B cell (primary cell): ENCODE measurements at regions not wholly inside any gene's neighbourhood (a gene's known extent, or its start where the extent isn't known, plus 50 kb on each side); places are given as distances from the start of the nearest gene placed in this dataset.

ENCODE experiments used
- ATAC-seq: fragments of 200-7000 bp; cut with Tn5 transposase; one replicate; pipeline ENCODE4 v1.10.0; 2021; ENCODE audit warnings: low read depth, mild to moderate bottlenecking, moderate number of reproducible peaks, moderate library complexity
- CTCF ChIA-PET: fragments of 350-600 bp; sonication (Branson Sonifier 250); formaldehyde crosslinking; loops from one replicate; lab custom pipeline; 2021; ENCODE audit warnings: antibody characterized with exemption, inconsistent platforms; lab: Charles Lee
- POLR2A ChIA-PET: fragments of 350-600 bp; sonication (Branson Sonifier 250); formaldehyde crosslinking; loops from one replicate; lab custom pipeline; 2021; ENCODE audit warnings: antibody characterized with exemption; lab: Charles Lee
- DNase-seq: peaks from one replicate; pipeline ENCODE4 v3.0.0; 2013
- H2AFZ ChIP-seq: 2 replicates; pipeline ENCODE4 v1.6.1; 2012; ENCODE audit warnings: mild to moderate bottlenecking, low read depth, low read length; ENCODE audit not compliant: insufficient read depth, poor library complexity, severe bottlenecking
- H3K27ac ChIP-seq, 2 donors: 1 replicate in 1 of 2; 2 replicates in 1 of 2; pipeline ENCODE4 v1.5.1; 2012 to 2013; ENCODE audit warnings: low read length in 2 of 2, mild to moderate bottlenecking in 2 of 2, moderate library complexity in 1 of 2
- H3K27me3 ChIP-seq, 4 experiments: fragments of 200-600 bp in 1 of 4; sonication (generic) in 1 of 4; replicated peaks in 1 of 4; 1 replicate in 2 of 4; 2 replicates in 2 of 4; pipeline versions ENCODE4 v1.6.1 to v1.7.0; 2013 to 2016; ENCODE audit warnings: low read length in 3 of 4, mild to moderate bottlenecking in 2 of 4, mixed read lengths in 1 of 4, moderate library complexity in 1 of 4; ENCODE audit not compliant: insufficient read depth in 4 of 4, control insufficient read depth in 3 of 4; ENCODE audit errors: control extremely low read depth in 1 of 4
- H3K36me3 ChIP-seq, 2 experiments: replicated peaks in 1 of 2; 1 replicate in 1 of 2; 2 replicates in 1 of 2; pipeline versions ENCODE4 v1.6.1 to v1.7.1; 2013; ENCODE audit warnings: low read length in 1 of 2; ENCODE audit not compliant: insufficient read depth in 2 of 2, control insufficient read depth in 1 of 2; ENCODE audit errors: control extremely low read depth in 1 of 2, extremely low read depth in 1 of 2
- H3K4me1 ChIP-seq, 2 donors: fragments of 200-600 bp in 1 of 2; sonication (generic) in 1 of 2; 1 replicate in 1 of 2; 2 replicates in 1 of 2; pipeline versions ENCODE4 v1.5.1 to v1.6.1; 2013 to 2017; ENCODE audit warnings: low read length in 2 of 2; ENCODE audit not compliant: control insufficient read depth in 2 of 2, insufficient read depth in 2 of 2
- H3K4me2 ChIP-seq: replicated peaks from 2 replicates; pipeline ENCODE3; 2012; ENCODE audit warnings: mild to moderate bottlenecking, low read depth, low read length; ENCODE audit not compliant: poor library complexity, severe bottlenecking
- H3K4me3 ChIP-seq, 5 experiments: fragments of 200-600 bp in 1 of 5; sonication (generic) in 1 of 5; 1 replicate in 3 of 5; 2 replicates in 2 of 5; pipeline versions ENCODE4 v1.5.1 to v1.7.0; 2011 to 2016; ENCODE audit warnings: low read length in 4 of 5, mild to moderate bottlenecking in 4 of 5, low read depth in 2 of 5, control low read depth in 1 of 5, moderate library complexity in 1 of 5; ENCODE audit not compliant: insufficient read depth in 1 of 5; ENCODE audit errors: control extremely low read depth in 1 of 5, extremely low read depth in 1 of 5
- H3K79me2 ChIP-seq: fragments of 200-600 bp; sonication (generic); one replicate; pipeline ENCODE4 v1.6.0; 2016; ENCODE audit warnings: low read length; ENCODE audit not compliant: control insufficient read depth, insufficient read depth
- H3K9ac ChIP-seq: fragments of 200-600 bp; sonication (generic); 2 replicates; pipeline ENCODE4 v1.6.1; 2017; ENCODE audit warnings: mild to moderate bottlenecking, low read length, moderate library complexity
- H3K9me3 ChIP-seq, 3 donors: one replicate each; pipeline versions ENCODE4 v1.6.1 to v1.7.1; 2013; ENCODE audit warnings: low read length in 2 of 3; ENCODE audit not compliant: control insufficient read depth in 2 of 3, insufficient read depth in 1 of 3; ENCODE audit errors: control extremely low read depth in 1 of 3
- H4K20me1 ChIP-seq: 2 replicates; pipeline ENCODE4 v1.6.0; 2012; ENCODE audit warnings: mild to moderate bottlenecking, low read length; ENCODE audit not compliant: insufficient read depth, control insufficient read depth, poor library complexity, severe bottlenecking
- H3K27ac Mint-ChIP-seq: one replicate; pipeline ENCODE4 v1.8.0; 2021; ENCODE audit warnings: mixed read lengths
- H3K27me3 Mint-ChIP-seq: one replicate; pipeline ENCODE4 v1.8.0; 2021; ENCODE audit warnings: mixed read lengths
- H3K4me1 Mint-ChIP-seq: one replicate; pipeline ENCODE4 v1.8.0; 2021; ENCODE audit warnings: mixed read lengths
- H3K4me3 Mint-ChIP-seq: one replicate; pipeline ENCODE4 v1.8.0; 2021; ENCODE audit warnings: mixed read lengths
- H3K9me3 Mint-ChIP-seq: one replicate; pipeline ENCODE4 v1.8.0; 2022; ENCODE audit warnings: mixed read lengths; ENCODE audit not compliant: insufficient read depth
- CTCF ChIP-seq: fragments of 200-600 bp; IDR thresholded peaks from one replicate; pipeline ENCODE4 v1.8.0; 2022; ENCODE audit warnings: antibody characterized with exemption, mild to moderate bottlenecking
- EZH2 ChIP-seq: IDR thresholded peaks from 2 replicates; pipeline ENCODE4 v1.6.1; 2012; ENCODE audit warnings: borderline replicate concordance, low read depth, mild to moderate bottlenecking, moderate library complexity, low read length; ENCODE audit not compliant: insufficient read depth, poor library complexity, severe bottlenecking
- WGBS: methylation state at CpG from one replicate; pipeline ENCODE4 v1.1.5; 2013; ENCODE audit warnings: missing lambda C conversion rate; ENCODE audit not compliant: insufficient coverage; 5-methylcytosine and 5-hydroxymethylcytosine counted together
- intact Hi-C: fragments of 100-400 bp; cut with micrococcal nuclease; formaldehyde crosslinking; loops from one replicate; pipeline ENCODE4 v1.10.0; 2022

GRCh38 chr11:115078461-115079438 is 400.4 kb downstream of the NXPE2 start:
- no peaks in the 10 kb centered on the region for H3K36me3 ChIP-seq
- peaks cover 0 to 4% (median 0%) of the 10 kb centered on the region in 3 donors for H3K9me3 ChIP-seq
- CTCF ChIA-PET: no interaction called here
- H3K4me3 ChIP-seq: no peak overlapping the region
- intact Hi-C loops: no loop called here
- H3K4me2 ChIP-seq: no peak overlapping the region
- H3K9me3 Mint-ChIP-seq: no peaks in the 10 kb centered on the region
- H3K79me2 ChIP-seq: no peaks in the 10 kb centered on the region
- H3K27ac ChIP-seq: no peak overlapping the region
- no peaks in the 10 kb centered on the region for H3K27me3 Mint-ChIP-seq
- H3K4me1 ChIP-seq: no peaks in the 10 kb centered on the region
- H3K9ac ChIP-seq: no peak overlapping the region
- H3K4me3 Mint-ChIP-seq: no peak overlapping the region
- POLR2A ChIA-PET: no interaction called here
- no peaks in the 10 kb centered on the region for H4K20me1 ChIP-seq
- 86% methylated on average over 12 of the region's 15 CpGs for WGBS
- no peak for ATAC-seq
- no peak for DNase-seq
- TF ChIP-seq EZH2 (no peak), CTCF (no peak)
- H2AFZ ChIP-seq: no peak overlapping the region
- H3K27ac Mint-ChIP-seq: no peak overlapping the region
- H3K4me1 Mint-ChIP-seq: no peaks in the 10 kb centered on the region
- H3K27me3 ChIP-seq: no peaks in the 10 kb centered on the region

DNA sequence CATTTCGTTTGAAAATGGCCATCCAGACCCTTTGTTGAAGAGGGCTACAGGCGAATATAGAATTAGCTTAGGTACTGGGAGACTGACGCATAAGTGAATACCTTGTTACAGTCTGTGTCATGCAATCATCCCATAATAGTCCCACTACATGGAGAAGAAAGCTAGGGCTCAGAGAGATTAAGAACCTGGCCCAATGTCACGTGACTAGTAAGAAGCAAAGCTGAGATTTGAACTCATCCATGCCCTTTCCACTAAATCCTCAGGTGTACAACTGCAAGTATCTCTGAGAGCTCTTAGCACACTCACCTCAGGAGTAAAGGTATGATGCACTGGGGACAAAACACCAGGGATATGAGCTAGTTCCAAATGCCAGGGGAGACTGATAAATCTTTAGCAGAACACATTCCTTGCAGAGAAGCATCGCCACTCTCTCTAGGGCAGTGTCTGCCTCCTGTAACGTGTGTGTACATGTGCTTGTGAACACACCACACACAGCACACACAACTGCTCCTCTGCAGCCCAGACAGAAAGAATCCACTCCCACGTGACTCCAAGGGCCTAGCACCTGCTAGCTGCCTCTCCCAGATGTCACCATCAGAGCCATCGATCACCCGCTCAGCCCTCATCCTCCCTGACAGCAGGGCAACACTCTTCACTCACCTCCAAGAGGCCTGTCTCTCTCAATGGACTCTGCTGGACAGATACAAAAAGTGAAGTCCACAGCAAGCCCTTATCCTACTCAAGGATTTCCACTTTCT is 402.8 kb downstream of the NXPE2 start:
- Mint-ChIP-seq H3K9me3 (no peaks in the 10 kb centered on the region), H3K4me3 (no peak overlapping the region), H3K27me3 (no peaks in the 10 kb centered on the region), H3K4me1 (no peaks in the 10 kb centered on the region), H3K27ac (no peak overlapping the region)
- no peaks in the 10 kb centered on the region for H3K4me1 ChIP-seq
- no peak for TF ChIP-seq CTCF
- TF ChIP-seq EZH2: no peak
- no peak for DNase-seq
- no peaks in the 10 kb centered on the region for H4K20me1 ChIP-seq
- peaks cover 0 to 4% (median 0%) of the 10 kb centered on the region in 3 donors for H3K9me3 ChIP-seq
- intact Hi-C loops: no loop called here
- no peak overlapping the region for H3K27ac ChIP-seq
- H3K4me2 ChIP-seq: no peak overlapping the region
- H3K36me3 ChIP-seq: no peaks in the 10 kb centered on the region
- ATAC-seq: no peak
- ChIA-PET POLR2A (no interaction called here), CTCF (no interaction called here)
- H3K27me3 ChIP-seq: no peaks in the 10 kb centered on the region
- WGBS: 82% methylated on average over 5 of the region's 9 CpGs
- H3K79me2 ChIP-seq: no peaks in the 10 kb centered on the region
- no peak overlapping the region for H3K4me3 ChIP-seq
- H3K9ac ChIP-seq: no peak overlapping the region
- no peak overlapping the region for H2AFZ ChIP-seq
